Neuronal stem cell (in vitro differentiated cells): ENCODE measurements at regions not wholly inside any gene's neighbourhood (a gene's known extent, or its start where the extent isn't known, plus 50 kb on each side); places are given as distances from the start of the nearest gene placed in this dataset.
A peak's percentile ranks its signal among the peaks of the same experiment; 100 is the strongest.

Experiments
- DNase-seq: peaks from one replicate; pipeline ENCODE4 v3.0.0-alpha.2; 2013; ENCODE audit warnings: low spot score
- H2AFZ ChIP-seq: one replicate; pipeline ENCODE4 v1.6.1; 2013; ENCODE audit warnings: mild to moderate bottlenecking, low read length, inconsistent platforms
- H2AK5ac ChIP-seq: 2 replicates; pipeline ENCODE4 v1.6.1; 2013; ENCODE audit warnings: low read depth, mild to moderate bottlenecking, inconsistent platforms, low read length, moderate library complexity, mixed read lengths
- H2BK120ac ChIP-seq: 2 replicates; pipeline ENCODE4 v1.6.1; 2013; ENCODE audit warnings: low read depth, mild to moderate bottlenecking, inconsistent platforms, low read length, moderate library complexity, mixed read lengths
- H2BK12ac ChIP-seq: one replicate; pipeline ENCODE4 v1.6.1; 2013; ENCODE audit warnings: low read length, inconsistent platforms
- H2BK15ac ChIP-seq: 2 replicates; pipeline ENCODE4 v1.6.1; 2013; ENCODE audit warnings: mild to moderate bottlenecking, low read length, inconsistent platforms, mixed read lengths
- H2BK5ac ChIP-seq: one replicate; pipeline ENCODE4 v1.6.1; 2013; ENCODE audit warnings: inconsistent platforms, mild to moderate bottlenecking, low read length, moderate library complexity
- H3K14ac ChIP-seq: one replicate; pipeline ENCODE4 v1.6.1; 2013; ENCODE audit warnings: low read length, inconsistent platforms
- H3K18ac ChIP-seq: 2 replicates; pipeline ENCODE4 v1.6.1; 2013; ENCODE audit warnings: low read length, inconsistent platforms
- H3K23ac ChIP-seq: 2 replicates; pipeline ENCODE4 v1.6.1; 2013; ENCODE audit warnings: low read depth, mild to moderate bottlenecking, mixed read lengths, low read length, inconsistent platforms; ENCODE audit not compliant: poor library complexity
- H3K27ac ChIP-seq: replicated peaks from 3 replicates; pipeline ENCODE4 v1.5.1; 2013; ENCODE audit warnings: low read length, inconsistent platforms
- H3K27me3 ChIP-seq, 3 experiments: 2 replicates each; pipeline ENCODE4 v1.6.1; 2013; ENCODE audit warnings: low read length in 3 of 3, mild to moderate bottlenecking in 2 of 3, inconsistent platforms in 1 of 3, low read depth in 1 of 3, mixed read lengths in 1 of 3, moderate library complexity in 1 of 3; ENCODE audit not compliant: control insufficient read depth in 3 of 3, insufficient read depth in 3 of 3
- H3K36me3 ChIP-seq, 2 donors: replicated peaks in 1 of 2; 2 replicates each; pipeline ENCODE4 v1.6.1; 2013; ENCODE audit warnings: low read length in 2 of 2; ENCODE audit not compliant: control insufficient read depth in 2 of 2, insufficient read depth in 2 of 2
- H3K4ac ChIP-seq: 2 replicates; pipeline ENCODE4 v1.6.1; 2013; ENCODE audit warnings: inconsistent platforms, mild to moderate bottlenecking, low read length, moderate library complexity
- H3K4me1 ChIP-seq, 2 donors: 1 replicate in 1 of 2; 2 replicates in 1 of 2; pipeline ENCODE4 v1.6.1; 2013; ENCODE audit warnings: low read length in 2 of 2, low read depth in 1 of 2; ENCODE audit not compliant: control insufficient read depth in 2 of 2, insufficient read depth in 1 of 2
- H3K4me2 ChIP-seq: one replicate; pipeline ENCODE4 v1.6.1; 2013; ENCODE audit warnings: mild to moderate bottlenecking, low read length, inconsistent platforms; ENCODE audit not compliant: insufficient read depth, poor library complexity, severe bottlenecking
- H3K4me3 ChIP-seq, 2 donors: 2 replicates each; pipeline ENCODE4 v1.5.1; 2013; ENCODE audit warnings: low read length in 2 of 2, mild to moderate bottlenecking in 2 of 2, inconsistent platforms in 1 of 2, moderate library complexity in 1 of 2
- H3K79me1 ChIP-seq: one replicate; pipeline ENCODE4 v1.6.1; 2013; ENCODE audit warnings: low read depth, mild to moderate bottlenecking, inconsistent platforms, low read length, moderate library complexity
- H3K9ac ChIP-seq: one replicate; pipeline ENCODE4 v1.6.1; 2013; ENCODE audit warnings: mild to moderate bottlenecking, low read depth, low read length, inconsistent platforms; ENCODE audit not compliant: poor library complexity
- H3K9me3 ChIP-seq, 2 donors: replicated peaks in 1 of 2; 2 replicates each; pipeline versions ENCODE3 to v1.6.1; 2013; ENCODE audit warnings: low read length in 2 of 2, mild to moderate bottlenecking in 2 of 2, inconsistent platforms in 1 of 2, low read depth in 1 of 2, mixed read lengths in 1 of 2, moderate library complexity in 1 of 2; ENCODE audit not compliant: control insufficient read depth in 2 of 2, insufficient read depth in 1 of 2
- H4K8ac ChIP-seq: one replicate; pipeline ENCODE4 v1.6.1; 2013; ENCODE audit warnings: low read depth, mild to moderate bottlenecking, inconsistent platforms, low read length, moderate library complexity
- H4K91ac ChIP-seq: one replicate; pipeline ENCODE4 v1.6.1; 2013; ENCODE audit warnings: low read length, low read depth, mild to moderate bottlenecking, inconsistent platforms; ENCODE audit not compliant: poor library complexity
- WGBS, 2 donors: extraction: QIAGEN DNeasy Blood & Tissue Kit; methylation state at CpG; one replicate each; pipeline ENCODE4 v1.1.7; 2013; ENCODE audit warnings: missing lambda C conversion rate in 2 of 2, mixed read lengths in 1 of 2; ENCODE audit not compliant: insufficient read length in 2 of 2, insufficient replicate concordance in 1 of 2; ENCODE audit errors: extremely low coverage in 2 of 2; 5-methylcytosine and 5-hydroxymethylcytosine counted together

GRCh38 chr1:115479055-115479482, 141.0 kb upstream of the NGF start:
- Histone ChIP-seq H3K9ac (no peak overlapping the region), H2BK15ac (no peak overlapping the region), H2AFZ (no peak overlapping the region), H4K91ac (no peak overlapping the region), H3K27ac (no peak overlapping the region), H3K4me1 (no peaks in the 10 kb centered on the region), H4K8ac (no peak overlapping the region), H3K9me3 (no peaks in the 10 kb centered on the region), H3K23ac (no peak overlapping the region), H2BK5ac (no peak overlapping the region), H3K18ac (peak overlapping the region; percentile 13), H3K4me2 (no peak overlapping the region), H3K27me3 (no peaks in the 10 kb centered on the region), H2BK12ac (no peak overlapping the region), H3K79me1 (no peaks in the 10 kb centered on the region), H3K36me3 (no peaks in the 10 kb centered on the region), H3K4me3 (no peak overlapping the region), H3K4ac (no peak overlapping the region), H2BK120ac (no peak overlapping the region), H2AK5ac (peak overlapping the region; percentile 50), H3K14ac (no peak overlapping the region)
- no peak for DNase-seq
- WGBS, 2 donors: no CpG with 5 or more reads among the region's 22 CpGs

- Histone ChIP-seq H3K4me1 (no peaks in the 10 kb centered on the region), H3K23ac (no peak overlapping the region), H3K4me2 (no peak overlapping the region), H3K27ac (no peak overlapping the region), H3K4me3 (no peak overlapping the region), H4K8ac (no peak overlapping the region), H3K18ac (peak overlapping the region; percentile 29), H3K79me1 (no peaks in the 10 kb centered on the region), H2AK5ac (peak overlapping the region; percentile 22), H2BK120ac (no peak overlapping the region), H3K4ac (no peak overlapping the region), H4K91ac (no peak overlapping the region), H2BK5ac (no peak overlapping the region), H3K14ac (no peak overlapping the region), H3K36me3 (no peaks in the 10 kb centered on the region), H3K27me3 (no peaks in the 10 kb centered on the region), H3K9ac (no peak overlapping the region), H2BK15ac (no peak overlapping the region), H3K9me3 (no peaks in the 10 kb centered on the region), H2AFZ (no peak overlapping the region), H2BK12ac (no peak overlapping the region)
- DNase-seq: no peak
- no CpG with 5 or more reads among the region's 7 CpGs for WGBS, 2 donors
Observed at GRCh38 chr1:115477071-115477470, 139.0 kb upstream of the NGF start.

- no peak overlapping the region for H3K4me2 ChIP-seq
- H3K79me1 ChIP-seq: no peaks in the 10 kb centered on the region
- no peak overlapping the region for H2BK5ac ChIP-seq
- no peak for DNase-seq
- H2AFZ ChIP-seq: no peak overlapping the region
- no peak overlapping the region for H4K8ac ChIP-seq
- H4K91ac ChIP-seq: no peak overlapping the region
- no peak overlapping the region for H3K9ac ChIP-seq
- no peak overlapping the region for H2BK120ac ChIP-seq
- H3K27me3 ChIP-seq: no peaks in the 10 kb centered on the region
- no peak overlapping the region for H3K4ac ChIP-seq
- no peak overlapping the region for H3K18ac ChIP-seq
- no CpG with 5 or more reads among the region's 2 CpGs for WGBS, 2 donors
- H3K27ac ChIP-seq: no peak overlapping the region
- no peak overlapping the region for H3K14ac ChIP-seq
- H2BK15ac ChIP-seq: no peak overlapping the region
- H2AK5ac ChIP-seq: peak overlapping the region; percentile 22
- no peaks in the 10 kb centered on the region for H3K36me3 ChIP-seq
- no peaks in the 10 kb centered on the region for H3K4me1 ChIP-seq
- no peak overlapping the region for H3K4me3 ChIP-seq
- H3K23ac ChIP-seq: no peak overlapping the region
- H3K9me3 ChIP-seq: no peaks in the 10 kb centered on the region
- H2BK12ac ChIP-seq: no peak overlapping the region
Observed at GRCh38 chr1:115476616-115477015, 138.6 kb upstream of the NGF start.

GRCh38 chr1:115475901-115476300, 137.9 kb upstream of the NGF start:
- Histone ChIP-seq H3K9ac (no peak overlapping the region), H2BK120ac (no peak overlapping the region), H3K9me3 (no peaks in the 10 kb centered on the region), H2BK15ac (no peak overlapping the region), H2BK5ac (no peak overlapping the region), H3K79me1 (no peaks in the 10 kb centered on the region), H3K4me2 (no peak overlapping the region), H3K18ac (no peak overlapping the region), H3K4me1 (no peaks in the 10 kb centered on the region), H3K36me3 (no peaks in the 10 kb centered on the region), H4K8ac (no peak overlapping the region), H3K4ac (no peak overlapping the region), H3K23ac (no peak overlapping the region), H3K14ac (no peak overlapping the region), H4K91ac (no peak overlapping the region), H3K4me3 (no peak overlapping the region), H2BK12ac (no peak overlapping the region), H2AFZ (no peak overlapping the region), H3K27ac (no peak overlapping the region), H3K27me3 (no peaks in the 10 kb centered on the region), H2AK5ac (peak overlapping the region; percentile 49)
- WGBS, 2 donors: no CpG with 5 or more reads among the region's 5 CpGs
- DNase-seq: no peak
